Type B pancreatic cell (in vitro differentiated cells): ENCODE measurements at regions not wholly inside any gene's neighbourhood (a gene's known extent, or its start where the extent isn't known, plus 50 kb on each side); places are given as distances from the start of the nearest gene placed in this dataset.

Experiments used
- DNase-seq: peaks from one replicate; pipeline ENCODE4 v3.0.0; 2021; ENCODE audit warnings: mixed read lengths; ENCODE audit not compliant: unreplicated experiment; ENCODE audit errors: extremely low spot score
- H3K27ac Mint-ChIP-seq: 2 replicates; pipeline ENCODE4 v1.8.0; 2021; ENCODE audit warnings: mild to moderate bottlenecking, mixed read lengths
- H3K27me3 Mint-ChIP-seq: 2 replicates; pipeline ENCODE4 v1.8.0; 2021; ENCODE audit warnings: mixed read lengths
- H3K36me3 Mint-ChIP-seq: 2 replicates; pipeline ENCODE4 v1.8.0; 2021; ENCODE audit warnings: mixed read lengths
- H3K4me1 Mint-ChIP-seq: one replicate; pipeline ENCODE4 v1.8.0; 2021; ENCODE audit warnings: mixed read lengths; ENCODE audit not compliant: unreplicated experiment
- H3K4me3 Mint-ChIP-seq: 2 replicates; pipeline ENCODE4 v1.8.0; 2021; ENCODE audit warnings: mild to moderate bottlenecking, mixed read lengths
- H3K9me3 Mint-ChIP-seq: 2 replicates; pipeline ENCODE4 v1.8.0; 2021; ENCODE audit warnings: mixed read lengths
- CTCF ChIP-seq: fragments of 200-600 bp; sonication (generic); conservative IDR thresholded peaks from 2 replicates; pipeline ENCODE4 v1.5.0; 2021; ENCODE audit warnings: antibody characterized with exemption, mild to moderate bottlenecking

DNA sequence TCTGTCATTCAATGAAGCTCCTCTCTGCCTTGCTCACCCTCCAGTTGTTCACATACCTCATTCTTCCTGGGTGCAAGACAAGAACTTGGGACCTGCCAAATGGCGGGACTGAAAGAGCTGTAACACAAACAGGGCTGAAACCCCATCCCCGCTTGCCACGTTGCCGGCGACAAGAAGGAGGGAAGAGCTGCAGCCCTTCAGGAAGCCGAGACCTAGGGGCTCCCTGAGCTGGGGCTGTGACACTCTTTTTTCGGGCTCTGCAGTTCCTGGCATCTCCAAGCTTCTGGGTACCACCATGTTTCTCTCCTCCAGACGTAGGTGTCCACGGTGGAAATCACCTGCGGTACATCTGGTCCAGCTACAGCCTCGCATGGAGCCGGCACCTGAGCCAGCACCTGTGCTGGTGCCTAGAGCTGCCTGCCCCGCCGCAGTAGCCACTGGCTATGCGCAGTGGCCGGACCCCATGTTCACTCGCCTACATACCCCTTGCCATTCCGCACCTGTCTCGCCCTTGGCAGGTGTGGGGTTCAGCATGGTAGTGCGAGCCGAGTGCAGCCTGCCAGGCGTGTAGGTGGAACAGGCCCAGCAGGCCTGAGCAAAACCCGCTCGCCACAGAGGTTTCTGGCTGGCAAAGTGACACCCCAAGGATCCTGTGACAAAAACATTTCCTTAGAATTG lies 367.0 kb upstream of the NEGR1 start:
- Mint-ChIP-seq H3K27ac (no peak overlapping the region), H3K4me1 (peaks cover 4% of the 10 kb centered on the region), H3K4me3 (no peak overlapping the region), H3K27me3 (peaks cover 3% of the 10 kb centered on the region), H3K36me3 (no peaks in the 10 kb centered on the region), H3K9me3 (no peaks in the 10 kb centered on the region)
- DNase-seq: no peak
- no peak for TF ChIP-seq CTCF

- H3K27ac Mint-ChIP-seq: no peak overlapping the region
- H3K4me1 Mint-ChIP-seq: peaks cover 4% of the 10 kb centered on the region
- no peaks in the 10 kb centered on the region for H3K36me3 Mint-ChIP-seq
- TF ChIP-seq CTCF: no peak
- H3K27me3 Mint-ChIP-seq: peaks cover 3% of the 10 kb centered on the region
- no peak overlapping the region for H3K4me3 Mint-ChIP-seq
- no peak for DNase-seq
- no peaks in the 10 kb centered on the region for H3K9me3 Mint-ChIP-seq
Observed at GRCh38 chr1:72648465-72648864, 366.1 kb upstream of the NEGR1 start.

- DNase-seq: no peak
- Mint-ChIP-seq H3K4me1 (no peaks in the 10 kb centered on the region), H3K27ac (no peak overlapping the region), H3K27me3 (peaks cover 3% of the 10 kb centered on the region), H3K36me3 (no peaks in the 10 kb centered on the region), H3K9me3 (no peaks in the 10 kb centered on the region), H3K4me3 (no peak overlapping the region)
- no peak for TF ChIP-seq CTCF
Observed at GRCh38 chr1:72643142-72643541, 360.8 kb upstream of the NEGR1 start.

DNA sequence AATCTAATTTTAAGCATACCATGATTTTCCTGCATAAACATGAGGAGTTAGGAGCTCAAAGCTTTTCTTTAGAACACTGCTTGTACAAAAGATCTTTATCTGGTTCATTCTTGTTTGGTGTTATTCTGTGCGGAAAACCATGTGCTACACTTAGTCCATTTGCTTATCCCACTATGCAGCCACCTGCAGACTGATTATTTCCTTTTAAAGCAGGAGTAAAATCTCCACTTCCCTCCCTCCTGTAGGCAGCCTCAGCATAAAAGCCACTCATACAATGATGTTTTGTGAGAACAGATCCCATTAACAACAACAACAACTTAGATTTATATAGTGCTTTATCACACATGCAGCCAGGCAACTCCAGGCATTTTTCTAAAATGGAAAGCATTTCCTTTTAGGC lies 355.3 kb upstream of the NEGR1 start:
- H3K36me3 Mint-ChIP-seq: no peaks in the 10 kb centered on the region
- H3K4me1 Mint-ChIP-seq: peaks cover 5% of the 10 kb centered on the region
- H3K9me3 Mint-ChIP-seq: no peaks in the 10 kb centered on the region
- H3K27me3 Mint-ChIP-seq: no peaks in the 10 kb centered on the region
- TF ChIP-seq CTCF: no peak
- DNase-seq: no peak
- no peak overlapping the region for H3K4me3 Mint-ChIP-seq
- H3K27ac Mint-ChIP-seq: no peak overlapping the region

DNA sequence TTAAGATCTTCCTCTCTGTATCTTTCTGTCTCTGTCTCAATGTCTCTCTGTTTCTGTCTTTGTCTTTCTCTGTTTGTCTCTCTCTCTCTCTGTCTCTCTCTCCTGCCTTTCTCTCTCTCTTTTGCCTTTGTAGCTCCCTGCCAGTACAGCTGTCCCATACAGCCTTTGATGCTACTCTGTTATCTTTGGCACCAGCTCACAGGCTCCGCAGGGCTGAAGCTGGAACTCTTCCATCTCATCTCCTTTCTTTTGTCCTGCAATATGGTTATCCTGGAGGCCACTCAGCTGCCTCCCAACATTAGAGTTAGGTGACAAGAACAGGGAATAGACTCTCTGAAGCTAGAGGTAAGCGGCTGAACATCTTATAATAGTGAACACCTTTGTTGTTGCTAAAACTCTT lies 354.3 kb upstream of the NEGR1 start:
- no peak for TF ChIP-seq CTCF
- H3K27me3 Mint-ChIP-seq: no peaks in the 10 kb centered on the region
- no peak overlapping the region for H3K4me3 Mint-ChIP-seq
- no peak for DNase-seq
- no peak overlapping the region for H3K27ac Mint-ChIP-seq
- H3K36me3 Mint-ChIP-seq: no peaks in the 10 kb centered on the region
- no peaks in the 10 kb centered on the region for H3K9me3 Mint-ChIP-seq
- peaks cover 5% of the 10 kb centered on the region for H3K4me1 Mint-ChIP-seq

DNA sequence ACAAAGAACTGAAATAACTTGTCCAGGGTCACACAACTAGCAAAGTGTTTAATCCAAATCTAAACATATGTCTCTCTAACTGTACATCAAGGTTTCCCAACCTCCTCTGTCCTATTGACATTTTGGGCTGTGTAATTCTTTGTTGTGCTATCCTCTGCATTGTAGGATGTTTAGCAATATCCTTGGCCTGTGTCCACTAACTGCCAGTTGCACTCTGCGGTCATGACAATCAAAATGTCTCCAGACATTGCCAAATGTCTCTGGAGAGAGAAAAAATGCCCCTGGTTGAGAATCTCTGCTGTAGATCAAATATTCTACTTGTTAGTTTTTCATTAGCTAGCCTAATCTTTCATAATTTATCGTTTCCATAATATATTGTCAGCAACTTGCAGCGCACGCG lies 353.4 kb upstream of the NEGR1 start:
- Mint-ChIP-seq H3K4me1 (peaks cover 5% of the 10 kb centered on the region), H3K9me3 (no peaks in the 10 kb centered on the region), H3K4me3 (no peak overlapping the region), H3K36me3 (no peaks in the 10 kb centered on the region), H3K27me3 (no peaks in the 10 kb centered on the region), H3K27ac (no peak overlapping the region)
- no peak for DNase-seq
- TF ChIP-seq CTCF: no peak
